Fibroblast of villous mesenchyme (primary cell): ENCODE measurements at regions not wholly inside any gene's neighbourhood (a gene's known extent, or its start where the extent isn't known, plus 50 kb on each side); places are given as distances from the start of the nearest gene placed in this dataset.

Experiments used
- DNase-seq: peaks from one replicate; pipeline ENCODE4 v3.0.0-alpha.2; 2010; ENCODE audit warnings: low read depth
- H3K4me3 ChIP-seq: 2 replicates; pipeline ENCODE4 v1.5.1; 2011; ENCODE audit warnings: low read depth, mild to moderate bottlenecking, low read length
- TF ChIP-seq, protein P1 (sequence below): IDR thresholded peaks from 2 replicates; pipeline ENCODE4 v1.5.1; 2012; ENCODE audit warnings: low read depth, mild to moderate bottlenecking, low read length; ENCODE audit not compliant: insufficient read depth

DNA sequence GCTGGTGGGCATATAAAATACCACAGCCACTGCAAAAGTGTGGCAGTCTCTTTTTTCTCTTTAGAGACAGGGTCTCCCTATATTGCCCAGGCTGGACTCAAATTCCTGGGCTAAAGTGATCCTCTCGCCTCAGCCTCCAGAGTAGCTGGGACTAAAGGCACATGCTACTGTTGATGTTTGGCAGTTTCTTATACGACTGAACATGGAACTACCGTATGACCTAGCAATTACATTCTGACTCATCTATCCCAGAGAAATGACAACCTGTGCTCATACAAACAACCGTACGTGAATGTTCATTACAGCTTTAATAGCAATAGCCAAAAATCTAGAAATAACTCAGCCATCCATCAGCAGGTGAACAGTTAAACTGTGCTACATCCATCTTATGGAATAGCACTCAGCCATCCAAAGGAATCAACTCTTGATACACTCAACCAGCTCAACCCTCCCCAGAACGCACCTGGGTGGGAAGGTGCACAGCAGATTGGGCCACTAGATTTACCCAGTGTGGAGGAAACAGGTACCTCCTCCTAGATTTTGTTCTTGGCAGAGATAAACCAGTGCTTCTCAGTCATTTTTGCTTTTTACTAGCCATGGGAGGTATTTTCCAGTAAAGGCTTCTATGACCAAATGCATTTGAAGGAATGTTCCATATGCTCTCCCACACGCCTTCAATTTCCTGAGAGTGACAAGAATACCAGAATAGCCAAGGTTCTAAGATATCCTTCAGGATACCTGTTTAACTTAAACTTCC is 130.5 kb downstream of the MED15 start:
- TF ChIP-seq, protein P1, sequence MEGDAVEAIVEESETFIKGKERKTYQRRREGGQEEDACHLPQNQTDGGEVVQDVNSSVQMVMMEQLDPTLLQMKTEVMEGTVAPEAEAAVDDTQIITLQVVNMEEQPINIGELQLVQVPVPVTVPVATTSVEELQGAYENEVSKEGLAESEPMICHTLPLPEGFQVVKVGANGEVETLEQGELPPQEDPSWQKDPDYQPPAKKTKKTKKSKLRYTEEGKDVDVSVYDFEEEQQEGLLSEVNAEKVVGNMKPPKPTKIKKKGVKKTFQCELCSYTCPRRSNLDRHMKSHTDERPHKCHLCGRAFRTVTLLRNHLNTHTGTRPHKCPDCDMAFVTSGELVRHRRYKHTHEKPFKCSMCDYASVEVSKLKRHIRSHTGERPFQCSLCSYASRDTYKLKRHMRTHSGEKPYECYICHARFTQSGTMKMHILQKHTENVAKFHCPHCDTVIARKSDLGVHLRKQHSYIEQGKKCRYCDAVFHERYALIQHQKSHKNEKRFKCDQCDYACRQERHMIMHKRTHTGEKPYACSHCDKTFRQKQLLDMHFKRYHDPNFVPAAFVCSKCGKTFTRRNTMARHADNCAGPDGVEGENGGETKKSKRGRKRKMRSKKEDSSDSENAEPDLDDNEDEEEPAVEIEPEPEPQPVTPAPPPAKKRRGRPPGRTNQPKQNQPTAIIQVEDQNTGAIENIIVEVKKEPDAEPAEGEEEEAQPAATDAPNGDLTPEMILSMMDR: no peak
- no peak overlapping the region for H3K4me3 ChIP-seq
- DNase-seq: no peak

DNA sequence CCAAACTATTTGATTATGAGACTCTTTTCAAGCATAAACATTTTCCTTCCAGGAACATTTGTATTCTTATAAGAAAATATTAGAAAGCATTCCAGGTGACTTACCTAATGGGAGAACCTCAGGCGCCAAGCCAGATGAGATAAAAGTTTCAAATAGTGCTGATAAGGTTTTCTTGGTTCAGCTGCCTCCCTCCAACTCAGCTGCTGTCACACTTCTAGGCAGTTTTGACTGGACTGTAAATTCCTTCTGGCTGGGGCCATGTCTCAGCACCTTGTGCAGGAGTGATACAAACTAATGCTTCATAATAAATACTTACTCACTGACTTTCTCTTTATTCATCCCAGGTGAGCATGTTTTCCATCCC is 131.1 kb downstream of the MED15 start:
- no peak for DNase-seq

DNA sequence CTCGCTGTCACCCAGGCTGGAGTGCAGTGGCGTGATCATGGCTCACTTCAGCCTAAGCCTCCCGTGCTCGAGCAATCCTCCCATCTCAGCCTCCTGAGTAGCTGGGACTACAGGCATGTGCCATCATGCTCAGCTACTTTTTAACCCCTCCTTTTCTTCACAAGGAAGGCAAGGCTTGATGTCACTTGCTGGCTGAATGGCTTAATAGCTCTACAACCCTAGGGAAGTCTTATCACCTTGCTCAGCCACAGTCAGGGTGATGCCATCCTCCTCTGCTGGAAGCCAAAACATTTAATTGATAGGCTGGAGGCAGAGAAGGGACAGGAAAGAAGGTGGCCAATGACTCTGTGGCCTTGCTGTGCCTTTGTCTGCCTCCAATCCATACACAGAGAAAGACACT is 131.9 kb downstream of the MED15 start:
- no peak overlapping the region for H3K4me3 ChIP-seq
- no peak for DNase-seq
- TF ChIP-seq, protein P1: no peak

More for the DNA sequence above, 131.1 kb downstream of the MED15 start:
- no peak overlapping the region for H3K4me3 ChIP-seq
- TF ChIP-seq, protein P1: no peak

DNA sequence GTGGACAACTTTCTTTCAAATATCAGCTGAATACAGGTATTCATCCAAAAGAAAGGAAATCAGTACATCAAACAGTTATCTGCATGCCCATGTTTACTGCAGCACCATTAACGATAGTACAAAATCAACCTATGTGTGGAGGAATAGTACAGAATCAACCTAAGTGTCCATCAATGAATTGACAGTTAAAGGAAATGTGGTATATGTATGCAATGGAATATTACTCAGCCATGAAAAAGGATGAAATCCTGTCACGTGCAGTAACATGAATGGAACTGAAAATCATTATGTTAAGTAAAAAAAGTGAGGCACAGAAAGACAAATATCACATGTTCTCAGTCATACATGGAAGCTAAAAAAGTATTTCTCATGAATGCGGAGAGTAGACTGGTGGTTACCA is 132.3 kb downstream of the MED15 start:
- TF ChIP-seq, protein P1: no peak
- H3K4me3 ChIP-seq: no peak overlapping the region
- DNase-seq: no peak

DNA sequence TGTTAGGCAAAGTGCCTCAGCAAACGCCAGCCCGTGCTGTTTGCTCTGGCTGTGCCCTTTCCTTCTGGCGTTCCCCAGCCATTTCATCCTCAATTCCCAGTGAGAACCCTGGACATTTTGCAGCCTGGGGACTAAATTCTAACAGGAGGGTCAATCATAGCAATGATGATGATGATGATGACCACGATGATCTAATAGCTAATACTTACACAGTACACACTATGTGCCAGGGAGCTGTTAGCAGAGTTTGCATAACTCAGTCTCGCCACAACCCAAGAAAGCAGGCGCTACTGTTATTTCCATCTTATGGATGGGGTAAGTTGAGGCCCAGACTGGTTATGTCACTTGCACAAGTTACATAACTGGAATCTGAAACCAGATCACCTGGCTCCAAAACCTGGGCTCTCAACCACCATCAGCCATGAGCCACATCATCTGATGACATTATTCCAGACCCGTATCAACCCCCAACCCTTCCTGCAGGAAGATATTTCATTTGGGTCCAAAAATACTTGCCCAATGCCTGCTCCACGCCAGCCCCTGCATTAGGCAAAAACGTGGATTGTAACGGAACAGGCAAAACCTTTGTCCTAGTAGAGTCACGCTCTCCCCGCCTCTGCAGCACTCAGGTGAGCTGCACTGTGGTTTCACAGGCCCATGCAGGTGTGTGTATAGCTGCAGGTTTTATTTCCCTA is 132.6 kb upstream of the SERPIND1 start:
- DNase-seq: no peak
- no peak overlapping the region for H3K4me3 ChIP-seq
- TF ChIP-seq, protein P1: no peak

DNA sequence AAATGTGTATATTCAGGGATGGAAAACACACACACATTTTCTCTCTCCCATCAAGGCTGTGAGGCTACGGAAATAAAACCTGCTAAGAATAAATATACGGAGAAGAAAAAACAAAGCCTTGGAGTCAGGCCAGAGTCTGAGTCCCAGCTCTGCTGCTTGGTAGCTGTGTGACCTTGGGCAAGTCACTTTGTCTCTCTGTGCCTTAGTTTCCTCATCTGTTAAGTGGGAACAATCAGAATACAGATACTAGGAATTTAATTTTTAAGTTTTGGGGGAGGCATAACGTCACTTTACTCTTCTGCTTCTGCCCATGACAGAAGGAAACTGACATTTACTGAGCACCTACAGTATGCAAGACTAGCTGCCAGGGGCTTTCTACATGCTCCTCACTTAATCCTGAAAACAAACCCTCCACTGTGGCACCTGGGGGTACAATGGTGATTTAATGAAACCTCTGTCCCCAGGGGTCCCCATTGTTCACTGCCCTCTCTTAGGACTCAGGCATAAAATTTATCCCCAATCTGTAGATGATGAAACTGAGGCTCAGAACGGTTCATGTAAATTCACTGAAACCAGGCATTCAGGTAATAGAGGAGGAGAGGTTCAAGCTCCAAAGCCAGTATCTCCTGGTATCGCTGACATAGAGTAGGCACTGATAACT is 131.9 kb upstream of the SERPIND1 start:
- DNase-seq: no peak
- H3K4me3 ChIP-seq: no peak overlapping the region

More for the DNA sequence above, 131.9 kb upstream of the SERPIND1 start:
- TF ChIP-seq, protein P1: no peak
